PFSK-1 (cell line): ENCODE measurements at regions not wholly inside any gene's neighbourhood (a gene's known extent, or its start where the extent isn't known, plus 50 kb on each side); places are given as distances from the start of the nearest gene placed in this dataset.

Source experiments
- POLR2AphosphoS5 ChIP-seq: IDR thresholded peaks from 2 replicates; pipeline ENCODE4 v1.6.1; 2012; ENCODE audit warnings: low read depth, mild to moderate bottlenecking, control low read depth, low read length, moderate library complexity
- TF ChIP-seq, protein P1 (sequence below), 2 experiments: IDR thresholded peaks; 2 replicates each; pipeline versions ENCODE4 v1.6.1 to v1.8.0; 2011 to 2012; ENCODE audit warnings: low read depth in 2 of 2, low read length in 2 of 2, control low read depth in 1 of 2, inconsistent platforms in 1 of 2, mild to moderate bottlenecking in 1 of 2, moderate library complexity in 1 of 2; ENCODE audit not compliant: insufficient read depth in 1 of 2

GRCh38 chr10:121262774-121263430, 335.3 kb downstream of the FGFR2 start:
- no peak for TF ChIP-seq POLR2AphosphoS5
- TF ChIP-seq, protein P1, sequence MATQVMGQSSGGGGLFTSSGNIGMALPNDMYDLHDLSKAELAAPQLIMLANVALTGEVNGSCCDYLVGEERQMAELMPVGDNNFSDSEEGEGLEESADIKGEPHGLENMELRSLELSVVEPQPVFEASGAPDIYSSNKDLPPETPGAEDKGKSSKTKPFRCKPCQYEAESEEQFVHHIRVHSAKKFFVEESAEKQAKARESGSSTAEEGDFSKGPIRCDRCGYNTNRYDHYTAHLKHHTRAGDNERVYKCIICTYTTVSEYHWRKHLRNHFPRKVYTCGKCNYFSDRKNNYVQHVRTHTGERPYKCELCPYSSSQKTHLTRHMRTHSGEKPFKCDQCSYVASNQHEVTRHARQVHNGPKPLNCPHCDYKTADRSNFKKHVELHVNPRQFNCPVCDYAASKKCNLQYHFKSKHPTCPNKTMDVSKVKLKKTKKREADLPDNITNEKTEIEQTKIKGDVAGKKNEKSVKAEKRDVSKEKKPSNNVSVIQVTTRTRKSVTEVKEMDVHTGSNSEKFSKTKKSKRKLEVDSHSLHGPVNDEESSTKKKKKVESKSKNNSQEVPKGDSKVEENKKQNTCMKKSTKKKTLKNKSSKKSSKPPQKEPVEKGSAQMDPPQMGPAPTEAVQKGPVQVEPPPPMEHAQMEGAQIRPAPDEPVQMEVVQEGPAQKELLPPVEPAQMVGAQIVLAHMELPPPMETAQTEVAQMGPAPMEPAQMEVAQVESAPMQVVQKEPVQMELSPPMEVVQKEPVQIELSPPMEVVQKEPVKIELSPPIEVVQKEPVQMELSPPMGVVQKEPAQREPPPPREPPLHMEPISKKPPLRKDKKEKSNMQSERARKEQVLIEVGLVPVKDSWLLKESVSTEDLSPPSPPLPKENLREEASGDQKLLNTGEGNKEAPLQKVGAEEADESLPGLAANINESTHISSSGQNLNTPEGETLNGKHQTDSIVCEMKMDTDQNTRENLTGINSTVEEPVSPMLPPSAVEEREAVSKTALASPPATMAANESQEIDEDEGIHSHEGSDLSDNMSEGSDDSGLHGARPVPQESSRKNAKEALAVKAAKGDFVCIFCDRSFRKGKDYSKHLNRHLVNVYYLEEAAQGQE (IDR thresholded peaks at IDR 0.05; ENCODE audit: insufficient read depth in 1 of 2, low read depth in 2 of 2, low read length in 2 of 2): no peak
